ENCODE measurements at regions not wholly inside any gene's neighbourhood (a gene's known extent, or its start where the extent isn't known, plus 50 kb on each side); places are given as distances from the start of the nearest gene placed in this dataset.

DNA sequence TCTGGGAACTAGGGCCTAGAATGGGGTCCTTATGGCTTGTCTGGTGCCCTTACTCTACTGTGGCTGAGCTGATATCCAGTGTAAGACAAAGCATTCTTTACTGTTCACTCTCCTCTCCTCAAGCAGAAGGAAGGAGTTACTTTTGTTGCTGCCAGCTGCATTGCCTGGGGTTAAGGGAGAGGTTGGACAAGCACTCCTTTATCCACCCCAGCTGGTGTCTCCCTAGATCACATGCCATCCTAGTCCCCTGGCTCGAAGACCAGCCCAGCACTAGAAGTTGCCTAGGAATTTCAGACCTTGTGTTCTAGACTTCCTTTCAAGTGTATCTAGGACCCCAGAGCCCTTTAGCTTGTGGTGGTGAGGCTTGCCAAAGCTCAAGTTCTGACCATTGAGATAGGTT lies 1051.5 kb upstream of the C9orf72 start:
- no peak overlapping the region for H3K9ac ChIP-seq (ENCODE audit: low read depth in 2 of 2, low read length in 2 of 2)
- no peaks in the 10 kb centered on the region for H3K27me3 ChIP-seq
- intact Hi-C loops (cut with DNase I): no loop called here
- H3K9me3 ChIP-seq: no peaks in the 10 kb centered on the region
- H3K36me3 ChIP-seq: no peaks in the 10 kb centered on the region
- TF ChIP-seq, protein P1, sequence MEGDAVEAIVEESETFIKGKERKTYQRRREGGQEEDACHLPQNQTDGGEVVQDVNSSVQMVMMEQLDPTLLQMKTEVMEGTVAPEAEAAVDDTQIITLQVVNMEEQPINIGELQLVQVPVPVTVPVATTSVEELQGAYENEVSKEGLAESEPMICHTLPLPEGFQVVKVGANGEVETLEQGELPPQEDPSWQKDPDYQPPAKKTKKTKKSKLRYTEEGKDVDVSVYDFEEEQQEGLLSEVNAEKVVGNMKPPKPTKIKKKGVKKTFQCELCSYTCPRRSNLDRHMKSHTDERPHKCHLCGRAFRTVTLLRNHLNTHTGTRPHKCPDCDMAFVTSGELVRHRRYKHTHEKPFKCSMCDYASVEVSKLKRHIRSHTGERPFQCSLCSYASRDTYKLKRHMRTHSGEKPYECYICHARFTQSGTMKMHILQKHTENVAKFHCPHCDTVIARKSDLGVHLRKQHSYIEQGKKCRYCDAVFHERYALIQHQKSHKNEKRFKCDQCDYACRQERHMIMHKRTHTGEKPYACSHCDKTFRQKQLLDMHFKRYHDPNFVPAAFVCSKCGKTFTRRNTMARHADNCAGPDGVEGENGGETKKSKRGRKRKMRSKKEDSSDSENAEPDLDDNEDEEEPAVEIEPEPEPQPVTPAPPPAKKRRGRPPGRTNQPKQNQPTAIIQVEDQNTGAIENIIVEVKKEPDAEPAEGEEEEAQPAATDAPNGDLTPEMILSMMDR (IDR thresholded peaks at IDR 0.05): no peak
- no peak overlapping the region for H3K27ac ChIP-seq
- no peak overlapping the region for H3K4me3 ChIP-seq
- H3K4me1 ChIP-seq: no peaks in the 10 kb centered on the region
- no peak for DNase-seq

DNA sequence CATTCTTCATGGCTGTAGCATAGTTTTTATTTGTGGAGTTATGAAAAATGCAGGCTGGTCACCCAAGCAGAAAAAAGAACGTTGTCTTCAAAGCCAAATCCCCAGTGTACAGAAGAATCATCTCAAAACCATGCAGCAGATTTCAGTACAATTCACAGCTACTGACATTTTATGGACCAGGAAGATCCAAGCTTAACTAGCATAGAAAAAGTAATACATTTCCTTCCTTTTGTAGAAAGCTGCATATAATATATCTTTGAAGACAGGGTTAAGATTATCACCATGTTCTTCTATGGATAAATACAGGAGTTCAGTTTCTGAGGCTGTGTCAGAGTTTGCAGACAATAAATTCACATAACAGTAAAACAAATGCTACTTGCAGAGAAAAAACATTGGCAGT lies 1054.8 kb upstream of the C9orf72 start:
- Histone ChIP-seq H3K4me1 (no peaks in the 10 kb centered on the region), H3K27me3 (no peaks in the 10 kb centered on the region), H3K9me3 (no peaks in the 10 kb centered on the region), H3K36me3 (no peaks in the 10 kb centered on the region), H3K9ac (ENCODE audit: low read depth in 2 of 2, low read length in 2 of 2) (no peak overlapping the region), H3K27ac (no peak overlapping the region), H3K4me3 (no peak overlapping the region)
- DNase-seq: no peak
- TF ChIP-seq, protein P1 (IDR thresholded peaks at IDR 0.05): no peak
- intact Hi-C loops (cut with DNase I): no loop called here

DNA sequence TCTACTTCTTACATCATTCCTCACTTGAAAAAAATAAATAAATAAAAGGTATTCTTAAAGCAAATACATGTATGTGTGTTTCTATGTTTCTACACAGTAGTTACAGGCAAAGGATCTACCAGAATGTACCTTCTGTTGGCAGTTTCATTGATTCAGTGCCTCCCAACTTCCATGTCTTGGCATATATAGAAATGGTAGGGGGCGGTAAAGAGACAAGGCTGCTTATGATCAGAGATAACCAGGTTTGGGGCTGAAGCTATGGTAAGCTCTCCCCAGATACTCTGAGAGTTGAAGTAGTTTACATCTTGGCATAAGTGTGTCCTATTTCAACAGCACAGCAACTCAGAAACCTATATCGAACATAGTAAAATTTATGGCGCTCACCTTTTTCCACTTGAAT lies 1075.4 kb upstream of the C9orf72 start:
- Histone ChIP-seq H3K27ac (no peak overlapping the region), H3K4me1 (no peaks in the 10 kb centered on the region), H3K27me3 (no peaks in the 10 kb centered on the region), H3K9ac (ENCODE audit: low read depth in 2 of 2, low read length in 2 of 2) (no peak overlapping the region), H3K9me3 (no peaks in the 10 kb centered on the region), H3K36me3 (no peaks in the 10 kb centered on the region), H3K4me3 (no peak overlapping the region)
- TF ChIP-seq, protein P1 (IDR thresholded peaks at IDR 0.05): no peak
- intact Hi-C loops (cut with DNase I): no loop called here
- DNase-seq: no peak

DNA sequence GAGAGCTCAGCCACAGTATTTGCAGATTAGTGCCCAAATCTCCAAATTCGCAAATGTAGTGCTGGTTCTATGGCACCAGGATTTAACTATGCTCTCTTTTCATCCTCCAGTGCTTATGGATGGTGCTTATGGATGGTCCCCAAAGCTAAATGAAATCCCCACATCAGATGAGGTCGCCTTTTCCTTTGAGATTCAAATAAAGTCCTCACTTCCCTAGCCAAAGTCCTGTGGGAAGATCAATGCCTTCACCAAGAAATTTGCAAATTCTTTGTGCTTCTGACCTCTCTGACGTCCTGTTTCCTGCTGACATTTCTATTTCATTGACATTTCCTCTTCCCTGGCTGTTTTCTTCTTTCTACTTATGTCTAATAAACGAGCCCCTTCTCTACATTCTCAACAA lies 1077.0 kb upstream of the C9orf72 start:
- no peaks in the 10 kb centered on the region for H3K9me3 ChIP-seq
- no peaks in the 10 kb centered on the region for H3K36me3 ChIP-seq
- H3K4me1 ChIP-seq: no peaks in the 10 kb centered on the region
- H3K27me3 ChIP-seq: no peaks in the 10 kb centered on the region
- no peak overlapping the region for H3K9ac ChIP-seq (ENCODE audit: low read depth in 2 of 2, low read length in 2 of 2)
- intact Hi-C loops (cut with DNase I): no loop called here
- no peak for DNase-seq
- TF ChIP-seq, protein P1 (IDR thresholded peaks at IDR 0.05): no peak
- no peak overlapping the region for H3K27ac ChIP-seq
- H3K4me3 ChIP-seq: no peak overlapping the region

DNA sequence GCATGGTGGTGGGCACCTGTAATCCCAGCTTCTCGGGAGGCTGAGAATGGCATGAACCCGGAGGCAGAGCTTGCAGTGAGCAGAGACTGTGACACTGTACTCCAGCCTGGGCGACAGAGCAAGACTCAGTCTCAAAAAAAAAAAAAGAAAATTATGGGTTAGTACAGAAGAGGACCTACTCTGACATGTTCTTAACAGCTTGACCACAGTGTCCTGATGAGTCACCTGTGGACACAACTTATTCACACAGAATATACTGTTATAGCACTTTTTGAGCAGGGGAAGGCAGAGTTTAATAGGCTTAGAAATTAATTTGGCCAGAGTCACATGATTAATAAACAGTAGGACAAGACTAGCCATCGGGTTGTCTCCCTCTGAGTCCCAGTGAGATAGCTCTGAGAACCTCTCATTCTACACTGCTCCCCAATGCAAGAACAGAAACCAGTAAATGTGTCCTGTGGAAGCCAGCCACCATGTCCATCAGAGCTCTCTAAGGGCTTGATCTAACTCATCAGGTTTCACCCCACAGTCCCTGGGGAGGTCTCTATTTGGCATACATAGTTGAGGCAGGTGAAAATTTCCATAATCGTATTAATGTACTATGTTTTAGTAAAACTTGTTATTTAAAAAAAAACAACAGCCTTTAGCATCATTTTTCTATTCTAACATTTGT lies 1077.9 kb upstream of the C9orf72 start:
- no peak overlapping the region for H3K4me3 ChIP-seq
- H3K27me3 ChIP-seq: no peaks in the 10 kb centered on the region
- TF ChIP-seq, protein P1 (IDR thresholded peaks at IDR 0.05): no peak
- H3K36me3 ChIP-seq: no peaks in the 10 kb centered on the region
- H3K9me3 ChIP-seq: no peaks in the 10 kb centered on the region
- DNase-seq: no peak
- H3K27ac ChIP-seq: no peak overlapping the region
- no peak overlapping the region for H3K9ac ChIP-seq (ENCODE audit: low read depth in 2 of 2, low read length in 2 of 2)
- H3K4me1 ChIP-seq: no peaks in the 10 kb centered on the region
- intact Hi-C loops (cut with DNase I): no loop called here
